Spleen (tissue), 7 donors: ENCODE measurements at regions not wholly inside any gene's neighbourhood (a gene's known extent, or its start where the extent isn't known, plus 50 kb on each side); places are given as distances from the start of the nearest gene placed in this dataset.

ENCODE experiments used
- POLR2A ChIP-seq, 3 donors: fragments of 450-650 bp; IDR thresholded peaks; one replicate each; pipeline ENCODE4 v1.5.1; 2017; ENCODE audit warnings: antibody characterized with exemption in 3 of 3, mild to moderate bottlenecking in 1 of 3
- POLR2AphosphoS5 ChIP-seq, 3 donors: sonication (generic); formaldehyde crosslinking; IDR thresholded peaks; one replicate each; pipeline ENCODE4 v1.5.1; 2017; ENCODE audit warnings: antibody characterized with exemption in 3 of 3
- TF ChIP-seq, protein P1 (sequence below), 11 experiments: fragments of 200-600 bp in 7 of 11; fragments of 450-650 bp in 4 of 11; sonication (generic) in 4 of 11; IDR thresholded peaks in 8 of 11; conservative IDR thresholded peaks in 3 of 11; 1 replicate in 7 of 11; 2 replicates in 4 of 11; pipeline versions ENCODE4 v1.4.0 to v1.8.0; 2016 to 2021; ENCODE audit warnings: antibody characterized with exemption in 11 of 11, inconsistent platforms in 4 of 11, mild to moderate bottlenecking in 1 of 11
- donor health status: DM: no; HTN: no; CAD: no; lungs with moderate emphysema.
- donor health status: DM: no; HTN: no; CAD: no.
- donor health status: DM: no; HTN: no; CAD: no.

DNA sequence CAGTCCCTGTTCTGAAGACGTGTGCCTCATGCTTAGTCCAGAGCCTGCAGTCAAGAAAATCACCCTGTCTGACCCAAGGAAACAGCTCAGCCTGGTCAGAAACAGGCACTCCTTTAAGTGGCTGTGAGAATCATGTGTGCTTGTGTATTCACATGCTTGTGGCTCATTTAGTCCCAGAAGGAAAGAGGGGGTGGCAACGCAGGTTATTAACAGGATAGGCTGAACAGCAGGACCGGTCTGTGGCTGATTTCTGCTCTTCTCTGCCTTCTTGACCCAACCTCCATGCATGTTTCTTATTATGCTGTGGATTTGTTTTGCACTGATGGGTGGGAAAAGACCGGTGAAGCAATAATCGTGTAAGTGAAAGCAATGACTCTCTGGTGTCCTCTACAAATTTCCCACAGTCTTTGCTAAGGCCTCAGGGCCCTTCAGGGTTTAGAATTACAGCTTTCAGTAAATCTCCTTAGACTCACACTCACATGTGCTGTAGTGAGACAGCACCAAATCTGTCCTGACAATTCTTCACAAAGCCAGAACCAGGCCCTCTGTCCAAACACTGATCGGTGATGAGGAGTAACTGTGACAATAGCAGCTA, 288.1 kb downstream of the ETS1 start:
- TF ChIP-seq, protein P1, sequence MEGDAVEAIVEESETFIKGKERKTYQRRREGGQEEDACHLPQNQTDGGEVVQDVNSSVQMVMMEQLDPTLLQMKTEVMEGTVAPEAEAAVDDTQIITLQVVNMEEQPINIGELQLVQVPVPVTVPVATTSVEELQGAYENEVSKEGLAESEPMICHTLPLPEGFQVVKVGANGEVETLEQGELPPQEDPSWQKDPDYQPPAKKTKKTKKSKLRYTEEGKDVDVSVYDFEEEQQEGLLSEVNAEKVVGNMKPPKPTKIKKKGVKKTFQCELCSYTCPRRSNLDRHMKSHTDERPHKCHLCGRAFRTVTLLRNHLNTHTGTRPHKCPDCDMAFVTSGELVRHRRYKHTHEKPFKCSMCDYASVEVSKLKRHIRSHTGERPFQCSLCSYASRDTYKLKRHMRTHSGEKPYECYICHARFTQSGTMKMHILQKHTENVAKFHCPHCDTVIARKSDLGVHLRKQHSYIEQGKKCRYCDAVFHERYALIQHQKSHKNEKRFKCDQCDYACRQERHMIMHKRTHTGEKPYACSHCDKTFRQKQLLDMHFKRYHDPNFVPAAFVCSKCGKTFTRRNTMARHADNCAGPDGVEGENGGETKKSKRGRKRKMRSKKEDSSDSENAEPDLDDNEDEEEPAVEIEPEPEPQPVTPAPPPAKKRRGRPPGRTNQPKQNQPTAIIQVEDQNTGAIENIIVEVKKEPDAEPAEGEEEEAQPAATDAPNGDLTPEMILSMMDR (IDR thresholded peaks at IDR 0.05 in 8 of 11, conservative IDR thresholded peaks at IDR 0.05 in 3 of 11), result no peak
- TF ChIP-seq POLR2A (IDR thresholded peaks at IDR 0.05) (no peak), POLR2AphosphoS5 (IDR thresholded peaks at IDR 0.05) (no peak)
